ENCODE measurements at regions not wholly inside any gene's neighbourhood (a gene's known extent, or its start where the extent isn't known, plus 50 kb on each side); places are given as distances from the start of the nearest gene placed in this dataset.
"Not testable (repeated sequence)": the region's sequence is repeated elsewhere in the genome, so short reads cannot be mapped to it uniquely, and the experiment has no call there.

DNA sequence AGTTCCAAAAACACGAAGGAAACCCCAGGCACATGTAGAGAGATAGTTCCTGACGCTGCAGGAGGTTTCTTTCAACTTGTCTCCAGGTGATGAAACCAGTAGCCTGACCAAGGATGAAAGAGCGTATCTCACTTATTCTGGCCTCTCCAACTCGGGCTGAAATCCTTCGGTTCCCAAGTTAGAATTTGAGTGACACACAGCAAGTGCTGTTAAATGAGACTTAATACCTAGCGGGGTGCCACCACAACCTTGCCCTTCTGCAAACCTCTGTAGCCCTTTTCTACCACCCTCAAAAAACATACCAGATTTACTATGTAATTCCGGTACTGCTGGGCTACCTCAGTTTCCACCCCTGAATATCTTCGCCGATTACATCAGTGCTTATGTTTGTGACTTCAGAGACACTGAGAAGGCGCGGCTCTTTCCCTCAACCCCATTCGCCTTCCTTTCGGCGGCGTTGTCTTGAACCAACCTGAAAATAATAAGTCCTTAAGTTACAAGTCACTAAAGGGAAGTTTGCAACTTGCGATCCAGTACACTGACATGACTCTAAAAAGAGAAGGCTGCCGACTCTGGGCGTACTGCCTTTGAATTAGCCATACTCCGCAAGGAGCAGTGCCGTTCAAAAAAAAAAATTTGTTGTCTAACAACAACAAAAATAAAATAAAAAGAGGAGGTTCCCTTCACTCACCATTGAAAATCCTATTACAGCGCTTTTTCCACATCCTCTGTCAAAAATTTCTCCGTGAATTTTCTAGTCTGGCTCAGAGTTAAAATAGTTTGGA lies 194.9 kb upstream of the ZNF184 start:
- ATAC-seq: no peak

DNA sequence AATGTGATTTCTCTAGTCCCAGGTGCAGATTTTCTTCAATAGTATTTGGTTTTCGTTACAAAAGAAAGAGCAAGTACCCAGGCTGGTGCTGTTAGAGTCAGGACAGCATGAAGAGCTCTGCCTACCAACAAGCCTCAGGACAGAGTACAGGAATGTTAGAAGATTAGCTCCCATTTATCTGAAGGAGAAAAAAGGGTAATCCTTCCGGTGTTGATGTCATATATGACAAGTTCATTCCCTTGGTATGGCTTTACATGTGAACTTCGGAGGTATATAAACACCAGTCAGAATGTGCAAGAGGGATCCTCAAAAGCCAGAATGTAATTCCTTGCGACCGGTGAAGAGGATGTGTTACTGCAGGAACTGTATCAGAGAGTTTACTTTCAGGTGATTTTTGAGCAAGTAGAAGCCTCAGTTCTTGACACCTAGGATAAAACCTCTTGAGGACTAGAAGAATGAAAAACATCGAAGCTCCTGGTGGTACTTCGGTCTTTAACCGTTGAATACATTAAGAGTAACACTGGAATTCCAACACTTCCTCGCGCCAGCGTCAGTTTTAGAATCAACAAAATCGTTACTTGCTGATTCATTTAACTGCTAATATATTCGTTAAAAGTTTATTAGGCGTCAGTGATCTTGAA lies 194.2 kb upstream of the ZNF184 start:
- no peak for TF ChIP-seq OSR1 (CRISPR knock-in tag; IDR thresholded peaks at IDR 0.05)
- TF ChIP-seq, protein P1, sequence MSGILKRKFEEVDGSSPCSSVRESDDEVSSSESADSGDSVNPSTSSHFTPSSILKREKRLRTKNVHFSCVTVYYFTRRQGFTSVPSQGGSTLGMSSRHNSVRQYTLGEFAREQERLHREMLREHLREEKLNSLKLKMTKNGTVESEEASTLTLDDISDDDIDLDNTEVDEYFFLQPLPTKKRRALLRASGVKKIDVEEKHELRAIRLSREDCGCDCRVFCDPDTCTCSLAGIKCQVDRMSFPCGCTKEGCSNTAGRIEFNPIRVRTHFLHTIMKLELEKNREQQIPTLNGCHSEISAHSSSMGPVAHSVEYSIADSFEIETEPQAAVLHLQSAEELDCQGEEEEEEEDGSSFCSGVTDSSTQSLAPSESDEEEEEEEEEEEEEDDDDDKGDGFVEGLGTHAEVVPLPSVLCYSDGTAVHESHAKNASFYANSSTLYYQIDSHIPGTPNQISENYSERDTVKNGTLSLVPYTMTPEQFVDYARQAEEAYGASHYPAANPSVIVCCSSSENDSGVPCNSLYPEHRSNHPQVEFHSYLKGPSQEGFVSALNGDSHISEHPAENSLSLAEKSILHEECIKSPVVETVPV (CRISPR knock-in tag; IDR thresholded peaks at IDR 0.05): no peak
- no peak for TF ChIP-seq ZC3H10 (CRISPR knock-in tag; IDR thresholded peaks at IDR 0.05)
- TF ChIP-seq, protein P2, sequence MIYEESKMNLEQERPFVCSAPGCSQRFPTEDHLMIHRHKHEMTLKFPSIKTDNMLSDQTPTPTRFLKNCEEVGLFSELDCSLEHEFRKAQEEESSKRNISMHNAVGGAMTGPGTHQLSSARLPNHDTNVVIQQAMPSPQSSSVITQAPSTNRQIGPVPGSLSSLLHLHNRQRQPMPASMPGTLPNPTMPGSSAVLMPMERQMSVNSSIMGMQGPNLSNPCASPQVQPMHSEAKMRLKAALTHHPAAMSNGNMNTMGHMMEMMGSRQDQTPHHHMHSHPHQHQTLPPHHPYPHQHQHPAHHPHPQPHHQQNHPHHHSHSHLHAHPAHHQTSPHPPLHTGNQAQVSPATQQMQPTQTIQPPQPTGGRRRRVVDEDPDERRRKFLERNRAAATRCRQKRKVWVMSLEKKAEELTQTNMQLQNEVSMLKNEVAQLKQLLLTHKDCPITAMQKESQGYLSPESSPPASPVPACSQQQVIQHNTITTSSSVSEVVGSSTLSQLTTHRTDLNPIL (CRISPR knock-in tag; IDR thresholded peaks at IDR 0.05; ENCODE audit: low read depth): no peak
- no peak for TF ChIP-seq TCF4 (CRISPR knock-in tag; IDR thresholded peaks at IDR 0.05; ENCODE audit: borderline replicate concordance)
- TF ChIP-seq, protein P3, sequence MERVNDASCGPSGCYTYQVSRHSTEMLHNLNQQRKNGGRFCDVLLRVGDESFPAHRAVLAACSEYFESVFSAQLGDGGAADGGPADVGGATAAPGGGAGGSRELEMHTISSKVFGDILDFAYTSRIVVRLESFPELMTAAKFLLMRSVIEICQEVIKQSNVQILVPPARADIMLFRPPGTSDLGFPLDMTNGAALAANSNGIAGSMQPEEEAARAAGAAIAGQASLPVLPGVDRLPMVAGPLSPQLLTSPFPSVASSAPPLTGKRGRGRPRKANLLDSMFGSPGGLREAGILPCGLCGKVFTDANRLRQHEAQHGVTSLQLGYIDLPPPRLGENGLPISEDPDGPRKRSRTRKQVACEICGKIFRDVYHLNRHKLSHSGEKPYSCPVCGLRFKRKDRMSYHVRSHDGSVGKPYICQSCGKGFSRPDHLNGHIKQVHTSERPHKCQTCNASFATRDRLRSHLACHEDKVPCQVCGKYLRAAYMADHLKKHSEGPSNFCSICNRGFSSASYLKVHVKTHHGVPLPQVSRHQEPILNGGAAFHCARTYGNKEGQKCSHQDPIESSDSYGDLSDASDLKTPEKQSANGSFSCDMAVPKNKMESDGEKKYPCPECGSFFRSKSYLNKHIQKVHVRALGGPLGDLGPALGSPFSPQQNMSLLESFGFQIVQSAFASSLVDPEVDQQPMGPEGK (CRISPR knock-in tag; IDR thresholded peaks at IDR 0.05; ENCODE audit: borderline replicate concordance): no peak
- TF ChIP-seq ISL1 (CRISPR knock-in tag; IDR thresholded peaks at IDR 0.05): no peak
- TF ChIP-seq ZNF70 (CRISPR knock-in tag; IDR thresholded peaks at IDR 0.05): no peak
- TF ChIP-seq, protein P4, sequence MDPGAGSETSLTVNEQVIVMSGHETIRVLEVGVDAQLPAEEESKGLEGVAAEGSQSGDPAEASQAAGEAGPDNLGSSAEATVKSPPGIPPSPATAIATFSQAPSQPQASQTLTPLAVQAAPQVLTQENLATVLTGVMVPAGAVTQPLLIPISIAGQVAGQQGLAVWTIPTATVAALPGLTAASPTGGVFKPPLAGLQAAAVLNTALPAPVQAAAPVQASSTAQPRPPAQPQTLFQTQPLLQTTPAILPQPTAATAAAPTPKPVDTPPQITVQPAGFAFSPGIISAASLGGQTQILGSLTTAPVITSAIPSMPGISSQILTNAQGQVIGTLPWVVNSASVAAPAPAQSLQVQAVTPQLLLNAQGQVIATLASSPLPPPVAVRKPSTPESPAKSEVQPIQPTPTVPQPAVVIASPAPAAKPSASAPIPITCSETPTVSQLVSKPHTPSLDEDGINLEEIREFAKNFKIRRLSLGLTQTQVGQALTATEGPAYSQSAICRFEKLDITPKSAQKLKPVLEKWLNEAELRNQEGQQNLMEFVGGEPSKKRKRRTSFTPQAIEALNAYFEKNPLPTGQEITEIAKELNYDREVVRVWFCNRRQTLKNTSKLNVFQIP (CRISPR knock-in tag; IDR thresholded peaks at IDR 0.05; ENCODE audit: borderline replicate concordance, low read depth): no peak
- TF ChIP-seq RARB (CRISPR knock-in tag; IDR thresholded peaks at IDR 0.05): no peak
- TF ChIP-seq ARNTL (CRISPR knock-in tag; IDR thresholded peaks at IDR 0.05; ENCODE audit: borderline replicate concordance, low read depth): no peak
- TF ChIP-seq TOX (CRISPR knock-in tag; IDR thresholded peaks at IDR 0.05; ENCODE audit: borderline replicate concordance): no peak
- no peak for ATAC-seq

More for the DNA sequence above, 194.9 kb upstream of the ZNF184 start:
- TF ChIP-seq ZNF70 (CRISPR knock-in tag; IDR thresholded peaks at IDR 0.05) (no peak), ZNF8 (CRISPR knock-in tag; IDR thresholded peaks at IDR 0.05) (no peak), ISL1 (CRISPR knock-in tag; IDR thresholded peaks at IDR 0.05) (no peak), ESRRG (CRISPR knock-in tag; IDR thresholded peaks at IDR 0.05) (no peak), ARNTL (CRISPR knock-in tag; IDR thresholded peaks at IDR 0.05; ENCODE audit: borderline replicate concordance, low read depth) (no peak), BACH2 (CRISPR knock-in tag; IDR thresholded peaks at IDR 0.05; ENCODE audit: borderline replicate concordance) (no peak), ZNF565 (CRISPR knock-in tag; conservative IDR thresholded peaks at IDR 0.05; ENCODE audit: low read depth) (no peak), ZC3H10 (CRISPR knock-in tag; IDR thresholded peaks at IDR 0.05) (no peak), TCF4 (CRISPR knock-in tag; IDR thresholded peaks at IDR 0.05; ENCODE audit: borderline replicate concordance) (no peak)
- TF ChIP-seq, protein P4 (CRISPR knock-in tag; IDR thresholded peaks at IDR 0.05; ENCODE audit: borderline replicate concordance, low read depth): no peak

DNA sequence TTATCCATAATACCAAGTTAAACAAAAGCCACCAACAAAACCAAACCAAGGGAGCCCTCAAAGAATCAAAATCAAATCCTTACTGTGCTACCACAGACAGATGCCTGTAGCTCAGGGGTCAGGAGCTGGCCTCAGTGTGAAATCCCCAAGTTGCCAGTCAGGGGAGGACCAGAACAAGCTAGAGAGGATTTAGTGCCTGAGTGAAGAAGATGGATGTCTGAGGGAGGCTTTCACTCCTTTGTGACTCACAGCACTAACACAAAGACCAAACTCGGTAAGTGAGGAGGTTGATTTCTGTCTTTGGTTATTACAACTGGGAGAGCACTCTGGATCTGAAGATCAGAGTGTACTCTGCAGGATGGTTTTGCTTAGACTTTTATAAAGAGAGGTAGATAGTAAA lies 189.9 kb upstream of the ZNF184 start:
- no peak for TF ChIP-seq ZFP30 (CRISPR knock-in tag; IDR thresholded peaks at IDR 0.05)
- TF ChIP-seq GLIS3 (CRISPR knock-in tag; IDR thresholded peaks at IDR 0.05): no peak
- no peak for TF ChIP-seq PPARA (CRISPR knock-in tag; IDR thresholded peaks at IDR 0.05; ENCODE audit: borderline replicate concordance)
- TF ChIP-seq, protein P4 (CRISPR knock-in tag; IDR thresholded peaks at IDR 0.05; ENCODE audit: borderline replicate concordance, low read depth): no peak
- no peak for TF ChIP-seq ZFP3 (CRISPR knock-in tag; IDR thresholded peaks at IDR 0.05)
- TF ChIP-seq SNAI2 (CRISPR knock-in tag; IDR thresholded peaks at IDR 0.05): no peak
- no peak for TF ChIP-seq TOX (CRISPR knock-in tag; IDR thresholded peaks at IDR 0.05; ENCODE audit: borderline replicate concordance)
- TF ChIP-seq TCF4 (CRISPR knock-in tag; IDR thresholded peaks at IDR 0.05; ENCODE audit: borderline replicate concordance): no peak
- TF ChIP-seq BACH2 (CRISPR knock-in tag; IDR thresholded peaks at IDR 0.05; ENCODE audit: borderline replicate concordance): no peak
- TF ChIP-seq CSDC2 (CRISPR knock-in tag; IDR thresholded peaks at IDR 0.05): no peak
- no peak for TF ChIP-seq ISL1 (CRISPR knock-in tag; IDR thresholded peaks at IDR 0.05)
- no peak for TF ChIP-seq ESRRG (CRISPR knock-in tag; IDR thresholded peaks at IDR 0.05)
- TF ChIP-seq ZC3H10 (CRISPR knock-in tag; IDR thresholded peaks at IDR 0.05): no peak
- no peak for TF ChIP-seq ARNTL (CRISPR knock-in tag; IDR thresholded peaks at IDR 0.05; ENCODE audit: borderline replicate concordance, low read depth)
- TF ChIP-seq, protein P1 (CRISPR knock-in tag; IDR thresholded peaks at IDR 0.05): no peak
- ATAC-seq: no peak

DNA sequence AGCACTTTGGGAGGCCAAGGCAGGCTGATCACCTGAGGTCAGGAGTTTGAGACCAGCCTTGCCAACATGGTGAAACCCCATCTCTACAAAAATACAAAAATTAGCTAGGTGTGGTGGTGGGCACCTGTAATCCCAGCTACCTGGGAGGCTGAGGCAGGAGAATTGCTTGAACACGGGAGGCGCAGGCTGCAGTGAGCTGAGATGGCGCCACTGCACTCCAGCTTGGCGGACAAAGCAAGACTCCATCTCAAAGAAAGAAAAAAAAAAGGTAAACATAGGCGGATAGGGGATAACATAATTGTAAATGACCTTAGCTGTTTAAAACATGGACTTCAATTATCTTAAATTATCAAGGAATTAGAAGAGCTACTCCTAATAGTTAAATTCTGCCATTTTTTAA lies 189.3 kb upstream of the ZNF184 start:
- ATAC-seq: not testable (repeated sequence)
